Erythroblast (primary cell): ENCODE measurements at regions not wholly inside any gene's neighbourhood (a gene's known extent, or its start where the extent isn't known, plus 50 kb on each side); places are given as distances from the start of the nearest gene placed in this dataset.

ENCODE experiments used
- GATA1 ChIP-seq: IDR thresholded peaks from 2 replicates; pipeline ENCODE4 v1.6.1; 2011; ENCODE audit warnings: low read depth, mild to moderate bottlenecking, control low read depth, low read length, moderate library complexity
- POLR2A ChIP-seq: IDR thresholded peaks from 2 replicates; pipeline ENCODE4 v1.6.1; 2011; ENCODE audit warnings: mild to moderate bottlenecking, low read length

DNA sequence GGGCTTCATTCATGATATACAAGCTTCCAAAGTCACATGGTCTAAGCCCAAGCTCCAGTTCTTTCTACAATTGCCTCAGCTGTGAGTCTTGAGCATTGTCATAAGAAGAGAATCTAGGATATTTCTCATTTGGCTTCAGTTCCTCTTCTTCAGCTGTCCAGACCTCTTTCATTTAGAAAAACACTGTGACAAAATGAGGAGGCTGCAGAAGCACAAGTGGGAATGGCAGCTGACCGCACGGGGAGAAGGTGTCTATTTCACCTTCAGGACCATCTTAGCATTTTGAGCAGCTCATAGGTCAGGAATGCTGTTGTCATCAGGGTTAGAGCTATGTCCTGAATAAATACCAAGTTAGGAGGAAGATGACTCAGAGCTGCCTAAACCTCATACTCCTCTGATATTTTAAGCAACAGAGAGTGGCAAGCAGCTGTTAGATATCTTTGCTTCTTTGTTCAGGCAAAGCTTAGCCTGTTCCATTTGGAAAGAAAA, 390.1 kb upstream of the CITED2 start:
- TF ChIP-seq POLR2A = no peak
- no peak for TF ChIP-seq GATA1
